ENCODE measurements at regions not wholly inside any gene's neighbourhood (a gene's known extent, or its start where the extent isn't known, plus 50 kb on each side); places are given as distances from the start of the nearest gene placed in this dataset.

DNA sequence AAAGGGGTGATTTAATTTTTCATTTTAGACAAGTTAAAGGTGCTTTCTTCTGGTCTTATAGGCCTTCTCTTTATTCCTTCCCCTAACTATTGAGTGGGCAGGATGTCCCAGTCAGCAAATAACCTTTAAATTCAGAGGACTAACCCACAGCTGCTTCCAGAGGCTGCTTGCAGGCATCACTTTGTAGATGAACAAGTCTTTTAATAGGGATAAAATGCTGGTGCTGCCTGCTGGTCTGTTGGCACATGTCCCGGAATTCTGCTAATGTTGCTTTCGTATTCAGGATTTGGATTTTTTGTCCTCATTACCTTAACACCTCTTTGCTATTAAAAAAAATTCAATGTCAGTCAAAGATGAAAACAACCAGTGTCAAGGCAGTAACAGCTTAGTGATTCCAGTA is 132.7 kb upstream of the KL start (continued):
- TF ChIP-seq CEBPB (IDR thresholded peaks at IDR 0.05; ENCODE audit: low read depth) (no peak), JUND (IDR thresholded peaks at IDR 0.05) (no peak)

DNA sequence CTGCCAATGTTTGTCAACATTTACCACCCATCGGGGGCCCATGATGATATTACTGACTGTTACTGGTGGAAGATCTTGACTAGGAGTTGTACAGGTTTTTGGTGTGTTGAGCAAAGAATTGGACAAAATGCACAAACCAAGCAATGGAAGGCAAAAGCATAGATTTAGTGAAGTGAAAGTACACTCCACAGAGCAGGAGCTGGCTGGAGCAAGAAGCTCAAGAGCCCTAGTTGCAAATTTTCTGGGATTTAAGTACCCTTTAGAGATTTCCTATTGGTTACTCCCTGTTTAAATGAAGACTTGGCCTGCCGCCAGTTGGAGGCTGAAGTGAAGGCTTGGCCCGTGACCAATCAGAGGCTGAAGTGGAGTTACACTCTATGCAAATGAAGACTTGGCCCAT is 128.6 kb upstream of the KL start:
- ChIA-PET CTCF (no interaction called here), RAD21 (ENCODE audit: low non-redundant PET in 1 of 2, low total read pairs in 2 of 2, uncharacterized antibody in 2 of 2, unreplicated experiment in 2 of 2) (no interaction called here), POLR2A (no interaction called here)
- BruUV-seq (replicated peaks) = no TSS peak
- Histone ChIP-seq H3K36me3 (ENCODE audit: control insufficient read depth in 1 of 2, insufficient read depth in 2 of 2, low read length in 2 of 2) (no peaks in the 10 kb centered on the region), H3K9ac (ENCODE audit: low read length) (no peak overlapping the region), H3K9me3 (ENCODE audit: control insufficient read depth in 1 of 2, insufficient read depth in 1 of 2, low read depth in 1 of 2, low read length in 2 of 2) (no peaks in the 10 kb centered on the region), H3K27me3 (ENCODE audit: insufficient read depth, low read length) (no peaks in the 10 kb centered on the region), H2AFZ (ENCODE audit: low read depth, low read length, poor library complexity, severe bottlenecking) (no peak overlapping the region), H4K20me1 (ENCODE audit: insufficient read depth) (no peaks in the 10 kb centered on the region), H3K79me2 (ENCODE audit: insufficient read depth, low read length) (no peaks in the 10 kb centered on the region), H3K27ac (ENCODE audit: low read depth, low read length) (no peak overlapping the region), H3K4me3 (replicated peaks in 1 of 2; ENCODE audit: low read depth in 1 of 2, low read length in 2 of 2) (no peak overlapping the region), H3K9me2 (ENCODE audit: insufficient read depth) (no peaks in the 10 kb centered on the region), H3K4me2 (ENCODE audit: low read length) (no peak overlapping the region), H3K4me1 (ENCODE audit: control insufficient read depth in 1 of 2, insufficient read depth in 2 of 2, low read length in 2 of 2) (no peaks in the 10 kb centered on the region)
- ATAC-seq (no peak), DNase-seq (ENCODE audit: low read depth, low spot score) (no peak)
- intact Hi-C loops (cut with micrococcal nuclease) = no loop called here
- TF ChIP-seq, protein P1, sequence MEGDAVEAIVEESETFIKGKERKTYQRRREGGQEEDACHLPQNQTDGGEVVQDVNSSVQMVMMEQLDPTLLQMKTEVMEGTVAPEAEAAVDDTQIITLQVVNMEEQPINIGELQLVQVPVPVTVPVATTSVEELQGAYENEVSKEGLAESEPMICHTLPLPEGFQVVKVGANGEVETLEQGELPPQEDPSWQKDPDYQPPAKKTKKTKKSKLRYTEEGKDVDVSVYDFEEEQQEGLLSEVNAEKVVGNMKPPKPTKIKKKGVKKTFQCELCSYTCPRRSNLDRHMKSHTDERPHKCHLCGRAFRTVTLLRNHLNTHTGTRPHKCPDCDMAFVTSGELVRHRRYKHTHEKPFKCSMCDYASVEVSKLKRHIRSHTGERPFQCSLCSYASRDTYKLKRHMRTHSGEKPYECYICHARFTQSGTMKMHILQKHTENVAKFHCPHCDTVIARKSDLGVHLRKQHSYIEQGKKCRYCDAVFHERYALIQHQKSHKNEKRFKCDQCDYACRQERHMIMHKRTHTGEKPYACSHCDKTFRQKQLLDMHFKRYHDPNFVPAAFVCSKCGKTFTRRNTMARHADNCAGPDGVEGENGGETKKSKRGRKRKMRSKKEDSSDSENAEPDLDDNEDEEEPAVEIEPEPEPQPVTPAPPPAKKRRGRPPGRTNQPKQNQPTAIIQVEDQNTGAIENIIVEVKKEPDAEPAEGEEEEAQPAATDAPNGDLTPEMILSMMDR (IDR thresholded peaks at IDR 0.05 in 2 of 3, conservative IDR thresholded peaks at IDR 0.05 in 1 of 3; ENCODE audit: borderline replicate concordance in 1 of 3, insufficient read depth in 1 of 3, low read depth in 2 of 3, low read length in 2 of 3) = no peak
- TF ChIP-seq EZH2 (IDR thresholded peaks at IDR 0.05) = no peak
- TF ChIP-seq, protein P2, sequence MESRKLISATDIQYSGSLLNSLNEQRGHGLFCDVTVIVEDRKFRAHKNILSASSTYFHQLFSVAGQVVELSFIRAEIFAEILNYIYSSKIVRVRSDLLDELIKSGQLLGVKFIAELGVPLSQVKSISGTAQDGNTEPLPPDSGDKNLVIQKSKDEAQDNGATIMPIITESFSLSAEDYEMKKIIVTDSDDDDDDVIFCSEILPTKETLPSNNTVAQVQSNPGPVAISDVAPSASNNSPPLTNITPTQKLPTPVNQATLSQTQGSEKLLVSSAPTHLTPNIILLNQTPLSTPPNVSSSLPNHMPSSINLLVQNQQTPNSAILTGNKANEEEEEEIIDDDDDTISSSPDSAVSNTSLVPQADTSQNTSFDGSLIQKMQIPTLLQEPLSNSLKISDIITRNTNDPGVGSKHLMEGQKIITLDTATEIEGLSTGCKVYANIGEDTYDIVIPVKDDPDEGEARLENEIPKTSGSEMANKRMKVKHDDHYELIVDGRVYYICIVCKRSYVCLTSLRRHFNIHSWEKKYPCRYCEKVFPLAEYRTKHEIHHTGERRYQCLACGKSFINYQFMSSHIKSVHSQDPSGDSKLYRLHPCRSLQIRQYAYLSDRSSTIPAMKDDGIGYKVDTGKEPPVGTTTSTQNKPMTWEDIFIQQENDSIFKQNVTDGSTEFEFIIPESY (IDR thresholded peaks at IDR 0.05; ENCODE audit: extremely low read depth, insufficient replicate concordance, low read length) = no peak
- no peak for TF ChIP-seq SP1 (IDR thresholded peaks at IDR 0.05; ENCODE audit: low read depth)
- TF ChIP-seq, protein P3, sequence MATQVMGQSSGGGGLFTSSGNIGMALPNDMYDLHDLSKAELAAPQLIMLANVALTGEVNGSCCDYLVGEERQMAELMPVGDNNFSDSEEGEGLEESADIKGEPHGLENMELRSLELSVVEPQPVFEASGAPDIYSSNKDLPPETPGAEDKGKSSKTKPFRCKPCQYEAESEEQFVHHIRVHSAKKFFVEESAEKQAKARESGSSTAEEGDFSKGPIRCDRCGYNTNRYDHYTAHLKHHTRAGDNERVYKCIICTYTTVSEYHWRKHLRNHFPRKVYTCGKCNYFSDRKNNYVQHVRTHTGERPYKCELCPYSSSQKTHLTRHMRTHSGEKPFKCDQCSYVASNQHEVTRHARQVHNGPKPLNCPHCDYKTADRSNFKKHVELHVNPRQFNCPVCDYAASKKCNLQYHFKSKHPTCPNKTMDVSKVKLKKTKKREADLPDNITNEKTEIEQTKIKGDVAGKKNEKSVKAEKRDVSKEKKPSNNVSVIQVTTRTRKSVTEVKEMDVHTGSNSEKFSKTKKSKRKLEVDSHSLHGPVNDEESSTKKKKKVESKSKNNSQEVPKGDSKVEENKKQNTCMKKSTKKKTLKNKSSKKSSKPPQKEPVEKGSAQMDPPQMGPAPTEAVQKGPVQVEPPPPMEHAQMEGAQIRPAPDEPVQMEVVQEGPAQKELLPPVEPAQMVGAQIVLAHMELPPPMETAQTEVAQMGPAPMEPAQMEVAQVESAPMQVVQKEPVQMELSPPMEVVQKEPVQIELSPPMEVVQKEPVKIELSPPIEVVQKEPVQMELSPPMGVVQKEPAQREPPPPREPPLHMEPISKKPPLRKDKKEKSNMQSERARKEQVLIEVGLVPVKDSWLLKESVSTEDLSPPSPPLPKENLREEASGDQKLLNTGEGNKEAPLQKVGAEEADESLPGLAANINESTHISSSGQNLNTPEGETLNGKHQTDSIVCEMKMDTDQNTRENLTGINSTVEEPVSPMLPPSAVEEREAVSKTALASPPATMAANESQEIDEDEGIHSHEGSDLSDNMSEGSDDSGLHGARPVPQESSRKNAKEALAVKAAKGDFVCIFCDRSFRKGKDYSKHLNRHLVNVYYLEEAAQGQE (IDR thresholded peaks at IDR 0.05; ENCODE audit: low read depth) = no peak
- no peak for TF ChIP-seq CBX3 (IDR thresholded peaks at IDR 0.05; ENCODE audit: low read depth)
- no peak for TF ChIP-seq POLR2A (IDR thresholded peaks at IDR 0.05; ENCODE audit: borderline replicate concordance, extremely low read depth, insufficient read depth, insufficient read length)
- TF ChIP-seq ZFX (IDR thresholded peaks at IDR 0.05) = no peak
- TF ChIP-seq FOSL1 (IDR thresholded peaks at IDR 0.05; ENCODE audit: low read depth) = no peak
- TF ChIP-seq POLR2AphosphoS5 (IDR thresholded peaks at IDR 0.05; ENCODE audit: low read depth, low read length) = no peak
- no peak for TF ChIP-seq SRF (IDR thresholded peaks at IDR 0.05; ENCODE audit: low read depth)
- no peak for TF ChIP-seq JUND (IDR thresholded peaks at IDR 0.05)

All from HCT116 (cell line).